ENCODE measurements at regions not wholly inside any gene's neighbourhood (a gene's known extent, or its start where the extent isn't known, plus 50 kb on each side); places are given as distances from the start of the nearest gene placed in this dataset.

GRCh38 chr2:144326825-144327224, 193.1 kb downstream of the ZEB2 start:
- no peak for TF ChIP-seq CTCF (IDR thresholded peaks at IDR 0.05; ENCODE audit: low read depth, low read length, missing control alignments)
- H3K4me3 ChIP-seq (replicated peaks; ENCODE audit: low read depth, low read length) = no peak overlapping the region
- no peak for DNase-seq (ENCODE audit: extremely low read depth, low read depth)

GRCh38 chr2:144325086-144325485, 194.8 kb downstream of the ZEB2 start:
- DNase-seq (ENCODE audit: extremely low read depth, low read depth) = no peak
- no peak for TF ChIP-seq CTCF (IDR thresholded peaks at IDR 0.05; ENCODE audit: low read depth, low read length, missing control alignments)
- H3K4me3 ChIP-seq (replicated peaks; ENCODE audit: low read depth, low read length) = no peak overlapping the region

GRCh38 chr2:144324446-144325045, 195.4 kb downstream of the ZEB2 start:
- no peak overlapping the region for H3K4me3 ChIP-seq (replicated peaks; ENCODE audit: low read depth, low read length)
- TF ChIP-seq CTCF (IDR thresholded peaks at IDR 0.05; ENCODE audit: low read depth, low read length, missing control alignments) = no peak
- no peak for DNase-seq (ENCODE audit: extremely low read depth, low read depth)

- DNase-seq (ENCODE audit: extremely low read depth, low read depth) = no peak
- no peak overlapping the region for H3K4me3 ChIP-seq (replicated peaks; ENCODE audit: low read depth, low read length)
Observed at GRCh38 chr2:144323946-144324345, 196.0 kb downstream of the ZEB2 start.

GRCh38 chr2:144322379-144322778, 197.5 kb downstream of the ZEB2 start:
- no peak for DNase-seq (ENCODE audit: extremely low read depth, low read depth)
- TF ChIP-seq CTCF (IDR thresholded peaks at IDR 0.05; ENCODE audit: low read depth, low read length, missing control alignments) = no peak
- H3K4me3 ChIP-seq (replicated peaks; ENCODE audit: low read depth, low read length) = no peak overlapping the region

More at GRCh38 chr2:144323946-144324345, 196.0 kb downstream of the ZEB2 start:
- TF ChIP-seq CTCF (IDR thresholded peaks at IDR 0.05; ENCODE audit: low read depth, low read length, missing control alignments) = no peak

GRCh38 chr2:144320491-144320890, 199.4 kb downstream of the ZEB2 start:
- H3K4me3 ChIP-seq (replicated peaks; ENCODE audit: low read depth, low read length) = no peak overlapping the region
- TF ChIP-seq CTCF (IDR thresholded peaks at IDR 0.05; ENCODE audit: low read depth, low read length, missing control alignments) = no peak
- DNase-seq (ENCODE audit: extremely low read depth, low read depth) = no peak
